GM18507 (cell line): ENCODE measurements at regions not wholly inside any gene's neighbourhood (a gene's known extent, or its start where the extent isn't known, plus 50 kb on each side); places are given as distances from the start of the nearest gene placed in this dataset.

Experiments
- DNase-seq: peaks from one replicate; pipeline ENCODE4 v3.0.0; 2011; ENCODE audit warnings: low read depth; ENCODE audit not compliant: insufficient read length; ENCODE audit errors: extremely low spot score
- FAIRE-seq: peaks from 2 replicates; lab custom pipeline; 2011; peaks lifted over from hg19 to GRCh38; lab: Jason Lieb, UNC

GRCh38 chr1:17925290-17926237 is 170.4 kb downstream of the ACTL8 start:
- FAIRE-seq: no peak
- DNase-seq: no peak

- no peak for DNase-seq
- FAIRE-seq: no peak
Measured at GRCh38 chr1:17926906-17927305, 171.8 kb downstream of the ACTL8 start.

- FAIRE-seq (no peak), DNase-seq (no peak)
Measured at GRCh38 chr1:17927952-17928351, 172.8 kb downstream of the ACTL8 start.

GRCh38 chr1:17929224-17929623 is 174.1 kb downstream of the ACTL8 start:
- DNase-seq: no peak
- no peak for FAIRE-seq

GRCh38 chr1:17930635-17931034 is 175.5 kb downstream of the ACTL8 start:
- no peak for FAIRE-seq
- DNase-seq: no peak

- DNase-seq (no peak), FAIRE-seq (no peak)
Measured at GRCh38 chr1:17932164-17932563, 175.4 kb upstream of the IGSF21 start.

GRCh38 chr1:17933501-17933900 is 174.1 kb upstream of the IGSF21 start:
- FAIRE-seq (no peak), DNase-seq (no peak)

- DNase-seq: no peak
Measured at GRCh38 chr1:17933971-17934370, 173.6 kb upstream of the IGSF21 start.

GRCh38 chr1:17935230-17935629 is 172.4 kb upstream of the IGSF21 start:
- FAIRE-seq (no peak), DNase-seq (no peak)

More at GRCh38 chr1:17933971-17934370, 173.6 kb upstream of the IGSF21 start:
- no peak for FAIRE-seq

GRCh38 chr1:17941431-17942189 is 166.0 kb upstream of the IGSF21 start:
- FAIRE-seq: no peak
- DNase-seq: no peak

- no peak for DNase-seq
- FAIRE-seq: no peak
Measured at GRCh38 chr1:17943506-17943905, 164.1 kb upstream of the IGSF21 start.

GRCh38 chr1:17944646-17945045 is 163.0 kb upstream of the IGSF21 start:
- DNase-seq: no peak

GRCh38 chr1:17946434-17946833 is 161.2 kb upstream of the IGSF21 start:
- no peak for DNase-seq
- no peak for FAIRE-seq

More at GRCh38 chr1:17944646-17945045, 163.0 kb upstream of the IGSF21 start:
- FAIRE-seq: no peak

- no peak for FAIRE-seq
- DNase-seq: no peak
Measured at GRCh38 chr1:17948594-17948993, 159.0 kb upstream of the IGSF21 start.

- FAIRE-seq (no peak), DNase-seq (no peak)
Measured at GRCh38 chr1:17949511-17949910, 158.1 kb upstream of the IGSF21 start.

GRCh38 chr1:17950728-17951127 is 156.9 kb upstream of the IGSF21 start:
- no peak for FAIRE-seq
- DNase-seq: no peak

- no peak for FAIRE-seq
- no peak for DNase-seq
Measured at GRCh38 chr1:17952506-17952905, 155.1 kb upstream of the IGSF21 start.

GRCh38 chr1:17953921-17954320 is 153.7 kb upstream of the IGSF21 start:
- FAIRE-seq: no peak
- no peak for DNase-seq

GRCh38 chr1:17955302-17956285 is 152.0 kb upstream of the IGSF21 start:
- FAIRE-seq (no peak), DNase-seq (no peak)
